Activated CD8-positive, alpha-beta memory T cell treated with anti-CD3 and anti-CD28 coated beads, Interleukin-2, amount 50 U/mL, for 48 hours (primary cell): ENCODE measurements at regions not wholly inside any gene's neighbourhood (a gene's known extent, or its start where the extent isn't known, plus 50 kb on each side); places are given as distances from the start of the nearest gene placed in this dataset.

Experiments used
- DNase-seq: peaks from one replicate; pipeline ENCODE4 v3.0.0-alpha.2; 2020

DNA sequence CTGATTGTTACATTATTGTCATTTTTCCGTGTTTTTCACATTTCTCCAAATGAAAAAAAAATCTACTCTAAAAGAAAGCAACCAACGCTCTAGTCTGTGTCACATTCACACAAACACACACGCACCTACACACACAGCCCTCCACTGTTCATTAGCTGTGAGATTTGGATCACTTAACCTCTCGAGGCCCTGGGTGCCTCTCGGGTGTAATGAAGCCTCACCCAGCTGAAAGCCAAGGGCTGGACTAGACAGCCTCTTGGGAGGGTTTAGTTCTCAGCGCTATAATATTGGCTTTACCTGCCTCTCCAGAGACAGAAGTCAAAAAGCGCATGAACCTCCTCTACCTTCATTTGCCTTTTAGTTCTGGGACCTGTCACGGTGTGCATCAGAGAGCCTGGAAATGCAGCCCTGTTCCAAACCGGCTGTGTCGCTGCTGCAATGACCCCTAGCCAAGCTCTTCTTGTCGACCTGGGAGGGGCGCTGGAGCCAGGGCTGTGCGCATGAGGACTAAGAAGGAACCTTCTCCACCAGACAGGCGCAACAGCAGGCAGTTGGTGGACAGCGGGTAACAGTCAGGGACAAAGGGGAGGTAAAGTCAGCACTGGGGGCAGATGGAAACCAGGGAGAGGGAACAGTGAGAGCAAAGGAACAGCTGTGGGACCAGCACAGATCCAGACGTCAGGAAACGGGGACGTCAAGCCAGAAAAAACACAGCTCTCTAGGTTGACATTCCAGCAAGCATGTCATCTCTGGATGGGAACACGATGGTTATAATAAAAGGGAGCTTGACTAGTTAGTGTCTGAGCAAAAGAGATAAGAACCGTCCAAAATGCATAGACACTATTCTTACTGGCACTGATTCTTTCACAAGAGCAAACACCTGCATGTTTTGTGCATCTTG is 375.9 kb downstream of the EFNB2 start:
- DNase-seq: no peak

DNA sequence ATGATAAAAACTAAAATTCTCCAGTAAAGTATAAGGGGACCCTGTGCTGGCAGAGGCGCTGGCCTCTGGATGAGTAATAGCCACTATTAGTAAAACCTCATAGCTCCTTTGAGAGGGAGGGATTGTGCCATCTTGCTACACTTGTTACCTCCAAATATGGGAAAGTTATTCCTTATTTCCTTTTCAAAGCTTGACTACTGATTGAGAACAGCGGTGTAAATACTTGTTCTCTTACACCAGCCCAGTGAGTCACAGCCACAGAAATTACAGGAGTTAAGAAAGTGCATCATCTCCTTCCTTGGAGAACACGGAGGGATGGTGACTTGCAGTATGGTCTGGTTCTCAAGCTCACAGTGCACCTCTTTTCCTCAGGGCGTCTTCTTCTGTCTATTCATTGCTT is 379.0 kb downstream of the EFNB2 start:
- DNase-seq: no peak

DNA sequence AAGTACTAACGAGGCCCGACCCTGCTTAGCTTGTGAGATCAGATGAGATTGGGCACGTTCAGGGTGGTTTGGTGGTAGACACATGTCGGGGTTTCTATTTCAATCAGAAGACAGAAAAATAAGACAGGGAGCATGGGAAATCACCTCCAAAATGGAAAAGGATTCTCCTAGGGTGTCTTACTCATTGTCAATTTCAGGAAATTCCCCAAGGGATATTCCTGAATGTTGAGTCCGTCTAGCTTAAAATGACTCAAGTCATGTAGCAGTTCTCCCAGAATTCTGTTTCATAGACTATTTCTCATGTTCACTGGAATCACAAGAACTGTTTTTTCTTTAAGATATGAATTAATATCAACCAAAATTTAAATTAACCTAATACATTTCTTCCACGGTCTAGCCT is 380.1 kb downstream of the EFNB2 start:
- no peak for DNase-seq

DNA sequence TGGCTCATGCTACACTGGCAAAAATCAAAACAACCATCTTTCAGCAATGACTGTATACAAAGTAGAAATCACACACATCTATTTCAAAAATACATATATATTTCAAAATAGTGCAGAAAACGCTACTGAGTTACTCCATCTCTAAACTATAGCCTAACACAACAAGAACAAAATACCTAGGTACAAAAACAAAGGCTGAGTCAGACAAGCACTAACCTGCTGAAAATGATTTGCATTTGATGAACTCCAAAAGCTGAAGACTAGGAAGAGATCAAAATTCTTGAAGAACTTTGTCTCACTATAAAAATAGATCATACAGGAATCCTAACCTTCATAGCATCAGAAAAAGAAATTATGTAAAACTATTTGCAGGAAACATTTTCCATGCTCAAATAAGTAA is 381.6 kb downstream of the EFNB2 start:
- no peak for DNase-seq

DNA sequence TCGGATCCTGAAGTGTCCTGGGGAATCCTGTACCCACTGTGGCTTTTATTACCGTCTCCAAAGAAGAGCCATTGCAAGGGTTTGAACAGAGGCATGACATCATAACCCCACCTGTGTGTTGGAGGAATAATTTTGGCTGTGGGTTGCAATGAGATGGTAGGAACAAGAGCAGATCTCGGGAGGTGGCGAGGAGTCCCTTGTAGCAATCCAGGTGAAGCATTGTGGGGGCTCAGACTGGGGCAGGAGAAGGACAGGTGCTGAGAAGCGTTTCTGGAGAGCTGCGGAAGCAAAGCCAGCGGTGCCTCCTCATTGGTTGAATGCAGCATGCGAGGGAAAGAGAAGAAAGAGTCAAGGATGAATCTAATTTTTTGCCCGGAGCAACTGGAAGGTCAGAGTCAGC is 382.4 kb downstream of the EFNB2 start:
- DNase-seq: no peak

DNA sequence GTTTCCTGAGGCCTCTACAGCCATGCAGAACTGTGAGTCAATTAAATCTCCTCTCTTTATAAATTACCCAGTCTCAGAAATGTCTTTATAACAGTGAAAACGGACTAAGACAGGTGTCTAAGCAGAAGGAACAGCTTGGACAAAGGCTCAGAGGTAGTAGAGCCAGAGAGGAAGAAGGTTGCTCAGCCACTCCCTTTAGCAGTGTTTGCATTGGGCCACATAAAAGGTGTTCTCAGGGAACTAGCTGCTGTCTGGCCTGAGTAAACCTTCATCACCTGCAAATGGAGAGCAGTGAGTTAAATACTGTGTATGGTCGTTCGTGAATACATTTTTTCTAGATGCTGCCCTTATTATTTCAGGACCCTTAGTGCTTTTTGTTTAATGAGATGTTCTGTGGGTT is 383.4 kb downstream of the EFNB2 start:
- no peak for DNase-seq

DNA sequence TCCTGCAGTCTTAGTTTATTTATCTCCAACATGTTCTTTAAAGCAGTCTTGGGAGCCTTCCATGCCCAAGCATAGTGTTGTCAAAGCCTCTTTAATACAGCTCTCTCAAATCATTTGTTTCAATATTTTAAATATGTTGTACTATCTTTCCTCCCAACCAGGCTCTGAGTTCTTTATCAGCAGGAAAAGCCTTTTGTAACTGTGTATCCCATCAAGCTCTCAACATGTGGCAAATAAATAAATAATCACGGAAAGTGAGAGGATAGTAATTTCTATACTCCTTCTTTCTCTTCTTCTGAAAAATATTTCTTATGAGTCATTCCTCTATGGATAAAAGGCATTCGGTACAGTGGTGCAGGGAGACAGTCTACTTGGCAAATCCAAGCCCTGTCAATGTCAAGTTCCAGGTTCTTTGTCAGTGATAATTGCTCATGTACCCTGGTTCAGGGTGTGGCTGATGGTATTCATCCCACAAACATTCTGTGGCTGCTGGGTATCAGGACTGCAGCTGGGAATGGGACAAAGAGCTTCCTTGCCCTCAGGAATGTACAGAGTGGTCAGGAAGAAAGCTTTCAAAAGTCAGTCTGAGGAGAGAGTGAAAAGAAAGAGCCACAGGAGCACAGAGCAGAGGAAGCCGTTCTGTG is 384.3 kb downstream of the EFNB2 start:
- DNase-seq: no peak

DNA sequence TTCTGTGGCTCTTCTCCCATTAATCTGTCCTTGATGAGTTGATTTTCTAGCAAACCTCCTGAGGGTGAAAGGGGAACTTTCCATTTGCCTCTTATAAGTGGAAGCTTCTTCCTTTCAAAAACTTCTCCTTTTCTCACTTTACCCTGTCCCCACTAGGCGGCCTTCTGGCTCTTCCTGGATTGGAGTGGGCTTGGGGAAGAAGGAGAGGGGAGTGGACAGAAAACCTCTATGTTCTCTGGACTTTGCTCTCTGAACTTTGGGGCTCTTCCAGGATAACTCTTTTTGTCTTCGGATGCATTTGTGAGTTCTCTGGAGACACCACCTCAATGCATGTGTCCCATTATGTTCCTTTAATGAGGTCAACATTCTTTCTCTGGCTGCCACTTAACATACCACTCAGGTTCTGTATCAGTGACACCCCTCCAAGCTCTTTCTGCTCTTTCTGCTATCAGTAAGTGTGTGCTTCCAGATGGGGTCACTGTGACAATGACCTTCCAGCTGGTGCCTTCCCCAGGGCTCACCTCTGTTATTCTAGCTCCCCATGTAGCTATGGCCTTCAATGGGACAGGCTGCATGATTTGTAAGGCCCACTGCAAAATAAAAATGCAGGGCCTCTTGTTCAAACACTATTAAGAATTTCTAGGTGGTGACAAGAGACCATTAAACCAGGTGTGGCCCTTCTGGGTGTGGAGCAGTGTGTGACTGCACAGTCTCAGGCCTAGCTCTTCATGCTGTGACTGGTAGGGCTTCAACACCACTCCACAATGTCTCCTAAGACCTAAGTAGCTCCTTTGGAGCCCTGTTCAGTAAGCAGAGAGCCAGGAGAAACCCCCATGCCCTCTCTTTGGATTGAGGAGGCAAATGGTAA is 389.2 kb downstream of the EFNB2 start:
- DNase-seq: no peak

DNA sequence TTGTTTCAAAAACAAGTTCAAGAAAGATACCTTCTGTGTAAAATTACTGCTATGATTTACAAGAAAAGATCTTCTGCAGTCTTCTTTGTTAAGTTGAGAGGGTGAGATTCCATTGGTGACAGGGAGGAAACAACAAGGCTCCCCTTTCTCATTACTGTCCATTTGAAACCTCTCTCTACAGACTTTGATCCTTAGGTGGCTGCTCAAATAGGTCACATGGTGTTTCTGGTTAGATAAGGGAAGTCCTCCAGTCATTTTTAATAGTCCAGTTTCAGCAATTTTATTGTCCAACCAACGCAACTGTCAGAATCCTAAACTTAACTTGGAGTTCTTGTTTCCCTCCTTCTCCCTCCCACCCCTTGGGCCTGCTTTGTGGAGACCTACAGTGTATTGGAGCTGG is 390.4 kb downstream of the EFNB2 start:
- no peak for DNase-seq

DNA sequence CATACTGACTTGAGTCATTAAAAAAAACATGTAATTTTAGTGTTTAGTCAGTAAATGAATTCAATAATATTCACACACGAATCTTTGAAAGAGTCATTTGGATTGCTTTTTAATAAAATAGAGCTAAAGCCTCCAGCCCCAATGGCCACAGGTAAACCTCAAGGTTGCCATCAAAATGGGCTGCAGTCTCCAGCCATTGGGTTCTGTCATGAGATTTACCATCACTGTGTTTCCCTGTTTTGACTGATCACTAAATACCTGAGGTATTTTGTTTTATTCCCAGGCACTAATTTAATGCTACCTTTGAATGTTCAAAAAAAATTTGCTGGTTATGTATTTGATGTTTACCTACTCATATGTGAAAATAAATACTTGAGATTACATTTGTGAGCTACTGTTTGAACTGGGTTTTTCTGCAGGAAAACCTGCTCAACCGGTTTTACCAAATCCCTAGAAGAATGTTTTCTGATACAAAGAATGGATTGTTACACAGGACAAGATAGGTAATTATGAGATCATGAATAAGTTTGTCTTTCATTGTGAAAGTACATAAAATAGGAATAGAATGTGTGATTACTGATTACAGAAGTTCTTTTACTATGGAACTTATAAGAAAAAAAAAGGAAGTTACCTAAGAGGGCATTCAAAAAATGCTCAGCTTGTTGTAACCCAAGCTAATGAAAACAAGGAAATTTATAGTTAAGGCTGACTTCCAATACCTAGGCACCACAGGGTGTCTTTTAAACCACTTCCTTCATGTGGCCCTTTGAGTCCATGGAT is 391.3 kb downstream of the EFNB2 start:
- DNase-seq: no peak

DNA sequence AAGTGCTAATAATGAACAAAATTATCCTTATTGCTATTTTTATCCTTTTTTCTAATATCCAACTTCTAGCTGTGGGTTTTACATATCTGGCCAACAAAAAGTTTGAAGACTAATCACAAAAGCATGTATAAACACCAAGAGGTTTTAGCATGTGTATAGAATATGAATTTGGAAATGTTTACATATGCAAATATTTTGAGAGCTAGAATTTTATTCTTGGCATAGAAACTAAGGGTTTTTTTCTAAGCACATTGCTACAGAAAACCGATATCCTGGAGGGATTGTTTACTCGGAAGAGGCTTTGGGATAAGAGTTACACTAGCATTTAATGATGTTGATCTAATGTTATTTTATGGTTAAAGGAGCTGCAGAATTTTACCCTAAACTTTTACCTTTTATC is 392.1 kb downstream of the EFNB2 start:
- DNase-seq: no peak

DNA sequence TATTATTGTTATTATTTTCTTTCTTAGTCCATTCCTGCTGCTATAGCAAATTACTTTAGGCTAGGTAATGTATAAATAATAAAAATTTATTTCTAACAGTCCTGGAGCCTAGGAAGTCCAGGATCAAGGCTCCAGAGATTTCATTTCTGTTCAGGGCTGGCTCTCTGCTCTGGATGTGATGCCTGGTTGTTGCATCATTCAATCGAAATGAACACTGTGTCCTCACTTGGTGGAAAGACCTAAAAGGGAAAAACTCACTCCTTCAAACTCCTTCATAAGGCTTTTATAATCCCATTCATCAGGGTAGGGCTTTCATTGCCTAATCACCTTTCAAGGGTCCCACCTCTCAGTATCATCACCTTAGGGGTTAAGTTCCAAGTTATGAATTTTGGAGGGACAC is 395.0 kb downstream of the EFNB2 start:
- no peak for DNase-seq

DNA sequence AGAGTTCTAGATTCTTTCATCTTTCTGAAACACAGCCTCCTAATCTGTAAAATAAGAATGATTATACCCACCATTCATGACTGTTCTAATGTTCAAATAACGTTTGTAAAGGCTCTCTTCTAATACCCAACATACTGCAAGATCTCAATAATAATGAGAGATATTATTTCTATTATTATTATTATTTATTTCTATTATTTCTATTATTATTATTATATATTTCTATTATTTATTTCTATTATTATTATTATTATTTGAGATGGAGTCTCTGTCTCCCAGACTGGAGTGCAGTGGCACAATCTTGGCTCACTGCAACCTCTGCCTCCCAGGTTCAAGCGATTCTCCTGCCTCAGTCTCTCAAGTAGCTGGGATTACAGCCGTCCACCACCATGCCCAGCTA is 395.5 kb downstream of the EFNB2 start:
- DNase-seq: no peak

DNA sequence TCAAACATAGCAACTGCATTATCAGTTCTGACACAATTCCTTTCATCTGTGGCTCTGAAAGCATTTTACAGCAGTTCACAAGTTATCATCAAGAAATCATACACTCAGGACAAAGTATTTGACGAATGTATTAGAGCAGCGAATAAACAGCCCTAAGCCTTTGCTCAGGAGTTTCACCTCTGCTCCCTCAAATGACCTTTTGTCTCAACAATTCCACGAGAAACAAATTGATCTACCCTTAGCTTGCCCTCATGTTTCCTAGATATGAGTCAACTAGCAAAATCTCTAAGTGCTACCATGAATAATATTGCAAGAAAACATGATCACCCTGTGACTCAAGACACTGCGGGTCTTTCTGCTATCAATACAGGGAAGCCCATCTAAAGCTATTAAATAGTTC is 396.1 kb downstream of the EFNB2 start:
- no peak for DNase-seq

DNA sequence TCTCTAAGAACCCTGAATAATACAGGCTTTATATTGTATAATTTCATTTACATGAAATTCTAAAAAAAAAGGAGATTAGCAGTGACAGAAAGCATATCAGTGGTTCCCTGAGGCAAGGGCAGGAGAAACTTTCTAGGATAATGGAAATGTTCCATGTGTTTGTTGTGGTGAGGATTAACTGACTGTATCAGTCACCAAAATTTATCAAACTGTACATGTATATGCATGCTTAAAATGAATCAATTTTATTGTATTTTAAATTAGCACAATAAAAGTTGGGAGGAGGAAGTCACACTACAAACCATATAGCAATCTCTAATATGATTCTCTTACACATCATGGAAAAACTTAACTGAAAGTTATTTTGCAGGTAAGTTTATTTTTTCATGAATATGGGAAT is 396.8 kb downstream of the EFNB2 start:
- DNase-seq: no peak

DNA sequence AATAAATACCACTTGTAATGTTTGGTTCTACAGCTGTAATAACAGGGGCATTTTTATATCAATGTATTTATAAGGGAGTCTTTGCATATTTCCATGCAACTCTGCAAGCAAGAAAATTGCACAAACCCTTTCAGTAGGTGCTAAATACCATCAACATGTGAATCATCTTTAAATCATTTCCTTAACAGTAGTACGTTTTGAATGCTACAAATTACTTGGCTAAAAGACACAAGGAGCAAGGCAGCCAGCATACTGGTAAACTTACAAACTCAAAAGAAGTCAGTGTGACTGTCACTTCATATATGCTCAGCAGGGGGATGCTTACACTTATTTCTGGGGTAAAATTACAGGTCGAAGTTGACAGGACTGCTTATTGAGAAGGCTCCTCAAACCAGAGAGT is 402.4 kb downstream of the EFNB2 start:
- DNase-seq: no peak

DNA sequence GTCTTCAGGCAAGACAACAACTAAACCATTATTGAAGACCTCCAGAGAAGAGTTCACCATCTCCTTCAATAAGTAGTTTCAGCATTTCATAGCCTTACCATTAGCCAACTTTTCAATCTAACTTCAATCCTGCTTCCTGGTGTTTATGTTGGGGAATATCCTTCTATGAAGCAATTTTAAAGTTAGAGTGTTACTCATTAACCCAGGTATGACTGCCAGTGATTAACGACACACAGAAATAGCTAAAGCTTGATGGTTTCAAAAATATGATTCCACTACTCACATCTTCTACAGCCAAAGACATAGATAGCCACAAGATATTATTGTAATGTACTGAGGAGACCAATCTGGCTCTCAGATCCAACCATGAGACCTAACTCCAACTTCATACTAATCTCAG is 403.2 kb downstream of the EFNB2 start:
- no peak for DNase-seq

DNA sequence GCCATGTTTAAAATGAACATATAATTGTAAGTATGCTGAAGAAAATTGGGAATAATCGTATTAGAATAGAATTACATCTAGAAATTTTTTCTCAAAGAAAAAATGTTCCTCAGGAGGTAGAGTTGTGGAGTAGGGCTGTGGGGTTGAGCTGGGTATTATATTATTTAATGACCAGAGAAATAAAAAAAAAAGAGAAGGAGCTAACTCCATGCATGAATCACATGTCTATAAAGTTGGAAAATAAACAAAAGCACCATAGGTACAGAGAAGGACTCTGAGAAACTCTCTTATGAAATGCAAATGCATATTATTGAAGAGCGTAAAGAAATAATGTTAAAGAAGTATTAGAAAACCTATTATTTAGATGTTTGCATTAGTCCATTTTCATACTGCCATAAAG is 405.5 kb downstream of the EFNB2 start:
- DNase-seq: no peak

DNA sequence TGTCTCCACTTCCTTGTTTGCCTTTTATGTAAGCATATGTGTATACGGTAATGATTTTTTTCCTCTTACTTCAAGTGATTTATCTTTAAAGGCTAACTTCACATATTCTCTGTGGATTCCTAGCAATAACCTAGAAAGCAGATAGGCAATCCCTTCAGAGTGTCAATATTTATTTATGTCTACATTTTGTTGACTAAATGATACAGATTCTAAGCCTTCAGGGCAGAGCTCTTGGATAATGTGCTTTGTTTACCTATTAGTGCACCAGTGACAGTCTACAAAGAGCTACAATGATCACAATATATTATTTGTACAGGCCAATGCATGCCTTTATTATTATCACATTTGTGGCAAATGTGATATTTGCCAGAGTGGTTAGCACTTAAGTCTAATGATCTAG is 406.2 kb downstream of the EFNB2 start:
- no peak for DNase-seq

DNA sequence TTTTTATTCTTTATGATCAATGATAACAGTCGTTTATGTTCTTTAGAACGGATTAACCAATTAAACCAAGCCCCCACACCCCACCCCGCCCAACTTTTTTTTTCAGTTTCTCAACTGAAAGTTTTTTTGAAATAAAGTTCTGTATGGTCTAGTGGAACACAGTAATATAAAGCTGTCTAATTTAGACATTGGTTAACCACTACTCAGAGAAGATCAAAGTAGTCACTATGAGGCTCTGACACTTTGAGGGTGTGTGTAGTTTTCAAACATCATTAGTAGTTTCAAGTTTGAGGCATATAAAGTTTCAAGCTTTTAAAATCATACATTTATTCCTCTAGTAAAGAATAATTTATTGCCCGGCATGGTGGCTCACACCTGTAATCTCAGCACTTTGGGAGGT is 413.2 kb downstream of the EFNB2 start:
- DNase-seq: no peak

DNA sequence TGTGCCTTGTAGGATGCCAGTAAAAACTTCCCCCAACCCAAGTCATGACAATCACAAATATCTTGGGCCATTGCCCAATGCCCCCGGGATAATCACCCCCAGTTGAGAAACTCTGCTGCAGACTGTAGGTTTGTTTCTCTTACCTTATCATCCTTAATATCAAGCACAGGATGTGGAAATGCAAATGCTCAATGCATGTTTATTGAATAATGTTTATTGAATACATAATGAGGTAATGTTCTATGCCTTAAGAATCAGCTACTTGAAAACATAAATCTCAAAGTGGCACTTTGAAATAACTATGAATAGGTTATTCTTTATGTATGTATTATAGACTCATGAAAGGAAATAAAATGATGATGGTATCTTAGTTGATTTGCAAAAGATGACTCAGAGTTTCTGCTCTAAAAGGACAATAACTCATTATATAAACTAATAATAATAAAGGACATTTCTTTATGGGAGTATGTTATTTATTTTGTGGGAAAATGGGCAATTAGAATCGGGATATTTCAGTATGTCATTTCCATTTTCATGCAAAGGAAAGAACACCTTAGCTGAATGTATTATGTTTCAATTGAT is 414.2 kb downstream of the EFNB2 start:
- DNase-seq: no peak

DNA sequence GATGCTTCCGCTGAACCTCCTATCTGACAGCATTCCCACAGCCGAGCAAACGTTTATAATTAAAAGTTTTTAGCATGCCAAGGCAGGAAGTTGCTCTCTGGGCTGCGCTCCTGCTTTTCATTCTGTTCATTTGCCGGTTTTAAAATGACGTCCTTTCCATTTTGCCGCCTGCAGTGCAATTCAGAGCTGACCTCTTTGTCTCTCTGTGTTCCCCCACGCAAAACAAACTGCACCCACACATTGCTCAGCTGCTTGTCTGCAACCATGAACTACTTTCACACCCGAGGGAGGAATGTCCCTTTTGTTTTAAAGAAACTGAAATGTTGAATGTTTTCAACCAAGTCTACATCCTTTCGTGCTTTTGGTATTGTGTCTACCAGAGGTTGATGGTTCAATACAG is 416.5 kb downstream of the EFNB2 start:
- DNase-seq: no peak

DNA sequence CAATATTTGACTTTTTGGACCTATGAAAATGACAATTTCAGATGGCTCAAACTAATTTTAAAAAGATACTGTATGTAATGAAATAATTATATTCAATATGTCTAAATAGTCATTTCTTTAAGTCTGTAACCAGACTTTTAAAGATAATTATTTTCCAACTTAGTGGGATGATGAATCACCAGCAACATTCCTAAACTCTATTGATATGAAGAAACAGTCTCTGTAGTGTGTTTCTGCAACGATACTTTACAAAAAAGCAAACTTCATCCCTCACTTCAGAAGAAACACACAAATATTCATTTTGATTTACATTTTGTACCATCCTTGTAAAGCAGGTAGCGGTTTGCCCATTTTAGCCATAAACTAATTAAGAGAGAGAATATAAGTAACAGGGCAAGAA is 417.4 kb downstream of the EFNB2 start:
- no peak for DNase-seq
